H1 (cell line): ENCODE measurements at regions not wholly inside any gene's neighbourhood (a gene's known extent, or its start where the extent isn't known, plus 50 kb on each side); places are given as distances from the start of the nearest gene placed in this dataset.

Experiments
- CTCF ChIA-PET: fragments of 300-600 bp; sonication (Branson Sonifier 250); formaldehyde crosslinking; loops from one replicate; lab custom pipeline; 2021; ENCODE audit not compliant: partially characterized antibody; lab: Charles Lee
- POLR2A ChIA-PET: fragments of 300-600 bp; sonication (Branson Sonifier 250); formaldehyde crosslinking; loops from one replicate; lab custom pipeline; 2021; ENCODE audit warnings: inconsistent platforms; ENCODE audit not compliant: partially characterized antibody; lab: Charles Lee
- DNase-seq, 2 experiments: peaks; one replicate each; pipeline versions ENCODE4 v3.0.0 to v3.0.0-alpha.2; 2010 to 2022; ENCODE audit warnings: low spot score in 2 of 2, low read depth in 1 of 2, mixed read lengths in 1 of 2
- FAIRE-seq: peaks from 2 replicates; lab custom pipeline; 2011; peaks lifted over from hg19 to GRCh38; lab: Jason Lieb, UNC
- H2AFZ ChIP-seq: 2 replicates; pipeline ENCODE4 v1.8.1; 2012; ENCODE audit warnings: low read length, inconsistent platforms
- H2AK5ac ChIP-seq: 2 replicates; pipeline ENCODE4 v1.6.1; 2013; ENCODE audit warnings: low read depth, low read length
- H2BK120ac ChIP-seq: replicated peaks from 2 replicates; pipeline ENCODE3; 2013; ENCODE audit warnings: low read depth, low read length, inconsistent platforms
- H2BK12ac ChIP-seq: 2 replicates; pipeline ENCODE4 v1.6.1; 2013; ENCODE audit warnings: low read depth, low read length
- H2BK15ac ChIP-seq: 2 replicates; pipeline ENCODE4 v1.6.1; 2013; ENCODE audit warnings: low read length
- H2BK20ac ChIP-seq: 2 replicates; pipeline ENCODE4 v1.6.1; 2013; ENCODE audit warnings: low read length
- H2BK5ac ChIP-seq: 2 replicates; pipeline ENCODE4 v1.6.1; 2013; ENCODE audit warnings: low read depth, low read length
- H3K14ac ChIP-seq: 2 replicates; pipeline ENCODE4 v1.6.1; 2013; ENCODE audit warnings: inconsistent platforms; ENCODE audit not compliant: insufficient read length
- H3K18ac ChIP-seq: 2 replicates; pipeline ENCODE4 v1.6.1; 2013; ENCODE audit warnings: low read length; ENCODE audit errors: extremely low read depth
- H3K23ac ChIP-seq: 2 replicates; pipeline ENCODE4 v1.6.1; 2013; ENCODE audit warnings: inconsistent platforms; ENCODE audit not compliant: insufficient read length
- H3K23me2 ChIP-seq: 2 replicates; pipeline ENCODE4 v1.6.1; 2013; ENCODE audit warnings: low read depth, low read length
- H3K27ac ChIP-seq: 2 replicates; pipeline ENCODE4 v1.6.1; 2011; ENCODE audit warnings: low read depth, low read length, inconsistent platforms
- H3K27me3 ChIP-seq, 4 experiments: replicated peaks in 1 of 4; 1 replicate in 1 of 4; 2 replicates in 3 of 4; pipeline versions ENCODE4 v1.6.1 to v1.8.1; 2011 to 2013; ENCODE audit warnings: low read length in 3 of 4, mild to moderate bottlenecking in 3 of 4, inconsistent platforms in 2 of 4, mixed read lengths in 2 of 4, moderate library complexity in 1 of 4; ENCODE audit not compliant: control insufficient read depth in 3 of 4, insufficient read depth in 3 of 4; ENCODE audit errors: extremely low read depth in 1 of 4
- H3K36me3 ChIP-seq, 4 experiments: 2 replicates each; pipeline versions ENCODE4 v1.6.1 to v1.8.1; 2011 to 2013; ENCODE audit warnings: mild to moderate bottlenecking in 4 of 4, low read length in 3 of 4, moderate library complexity in 2 of 4, control low read depth in 1 of 4, inconsistent platforms in 1 of 4; ENCODE audit not compliant: insufficient read depth in 4 of 4, control insufficient read depth in 2 of 4
- H3K4ac ChIP-seq: replicated peaks from 2 replicates; pipeline ENCODE3; 2013; ENCODE audit warnings: low read length, low read depth, mixed read lengths, inconsistent platforms; ENCODE audit not compliant: insufficient read length
- H3K4me1 ChIP-seq, 4 experiments: replicated peaks in 1 of 4; 1 replicate in 1 of 4; 2 replicates in 3 of 4; pipeline versions ENCODE4 v1.6.1 to v1.8.1; 2011 to 2013; ENCODE audit warnings: low read length in 3 of 4, inconsistent platforms in 2 of 4, mixed read lengths in 1 of 4; ENCODE audit not compliant: insufficient read depth in 4 of 4, control insufficient read depth in 3 of 4
- H3K4me2 ChIP-seq, 2 experiments: 2 replicates each; pipeline versions ENCODE4 v1.6.1 to v1.8.1; 2011 to 2013; ENCODE audit warnings: low read depth in 2 of 2, low read length in 2 of 2, control low read depth in 1 of 2, inconsistent platforms in 1 of 2, mild to moderate bottlenecking in 1 of 2; ENCODE audit not compliant: insufficient read depth in 1 of 2
- H3K4me3 ChIP-seq, 4 experiments: fragments of 200-600, 300-600 bp in 1 of 4; sonication (generic), shearing (Covaris generic), sonication (Bioruptor Twin) in 1 of 4; 2 replicates each; pipeline versions ENCODE4 v1.5.1 to v1.8.1; 2011 to 2016; ENCODE audit warnings: low read length in 4 of 4, low read depth in 3 of 4, control low read depth in 2 of 4, inconsistent platforms in 2 of 4, mild to moderate bottlenecking in 2 of 4, mixed read lengths in 1 of 4, moderate library complexity in 1 of 4; ENCODE audit not compliant: insufficient read depth in 2 of 4; ENCODE audit errors: extremely low read depth in 1 of 4
- H3K56ac ChIP-seq: replicated peaks from 2 replicates; pipeline ENCODE3; 2013; ENCODE audit warnings: low read depth, mild to moderate bottlenecking, mixed read lengths, low read length, inconsistent platforms; ENCODE audit not compliant: insufficient read length
- H3K79me1 ChIP-seq: 2 replicates; pipeline ENCODE4 v1.6.1; 2013; ENCODE audit warnings: low read depth, low read length, control low read depth
- H3K79me2 ChIP-seq, 2 experiments: 2 replicates each; pipeline versions ENCODE4 v1.6.1 to v1.8.1; 2012 to 2013; ENCODE audit warnings: low read length in 2 of 2, mild to moderate bottlenecking in 2 of 2, inconsistent platforms in 1 of 2; ENCODE audit not compliant: insufficient read depth in 2 of 2, control insufficient read depth in 1 of 2
- H3K9ac ChIP-seq, 4 experiments: replicated peaks in 1 of 4; 1 replicate in 1 of 4; 2 replicates in 3 of 4; pipeline versions ENCODE4 v1.6.1 to v1.8.1; 2011 to 2013; ENCODE audit warnings: low read depth in 3 of 4, low read length in 3 of 4, control low read depth in 2 of 4, mild to moderate bottlenecking in 2 of 4, moderate library complexity in 2 of 4, inconsistent platforms in 1 of 4; ENCODE audit errors: extremely low read depth in 1 of 4
- H3K9me3 ChIP-seq, 2 experiments: 2 replicates each; pipeline versions ENCODE4 v1.6.1 to v1.8.1; 2012 to 2013; ENCODE audit warnings: mild to moderate bottlenecking in 2 of 2, moderate library complexity in 2 of 2, control low read depth in 1 of 2, inconsistent platforms in 1 of 2, low read depth in 1 of 2, low read length in 1 of 2, mixed read lengths in 1 of 2; ENCODE audit not compliant: insufficient read depth in 2 of 2
- H4K20me1 ChIP-seq, 2 experiments: replicated peaks in 1 of 2; 2 replicates each; pipeline versions ENCODE3 to v1.8.1; 2011 to 2013; ENCODE audit warnings: inconsistent platforms in 2 of 2, low read length in 2 of 2, mild to moderate bottlenecking in 1 of 2; ENCODE audit not compliant: insufficient read depth in 2 of 2, control insufficient read depth in 1 of 2
- H4K5ac ChIP-seq: 2 replicates; pipeline ENCODE4 v1.6.1; 2013; ENCODE audit warnings: low read length, low read depth, mixed read lengths, inconsistent platforms; ENCODE audit not compliant: insufficient read length
- H4K8ac ChIP-seq: 2 replicates; pipeline ENCODE4 v1.8.0; 2013; ENCODE audit warnings: mild to moderate bottlenecking, moderate library complexity, low read length, inconsistent platforms; ENCODE audit not compliant: insufficient read depth; ENCODE audit errors: extremely low read depth
- H4K91ac ChIP-seq: replicated peaks from 2 replicates; pipeline ENCODE3; 2013; ENCODE audit warnings: low read length, mixed read lengths, inconsistent platforms; ENCODE audit not compliant: insufficient read length
- BACH1 ChIP-seq: IDR thresholded peaks from 2 replicates; pipeline ENCODE4 v1.6.1; 2012; ENCODE audit warnings: low read length, improper control_type of control experiment
- CBX5 ChIP-seq: fragments of 300-800, 300-1000 bp; sonication (generic); IDR thresholded peaks from 2 replicates; pipeline ENCODE4 v1.7.1; 2016; ENCODE audit warnings: antibody characterized with exemption, low read length, low read depth
- E2F6 ChIP-seq: IDR thresholded peaks from 2 replicates; pipeline ENCODE4 v1.6.1; 2012; ENCODE audit warnings: inconsistent platforms
- FOSL1 ChIP-seq: IDR thresholded peaks from 2 replicates; pipeline ENCODE4 v1.6.1; 2011; ENCODE audit warnings: mild to moderate bottlenecking, low read depth, low read length, moderate library complexity; ENCODE audit not compliant: insufficient read depth
- MAFK ChIP-seq: IDR thresholded peaks from 2 replicates; pipeline ENCODE4 v1.6.1; 2012; ENCODE audit warnings: low read depth, mild to moderate bottlenecking, improper control_type of control experiment, low read length
- POLR2A ChIP-seq, 2 experiments: IDR thresholded peaks; 1 replicate in 1 of 2; 2 replicates in 1 of 2; pipeline ENCODE4 v1.6.1; 2011; ENCODE audit warnings: low read depth in 2 of 2, low read length in 2 of 2, mild to moderate bottlenecking in 2 of 2; ENCODE audit errors: control extremely low read depth in 1 of 2
- RBBP5 ChIP-seq: IDR thresholded peaks from 2 replicates; pipeline ENCODE4 v1.7.1; 2012; ENCODE audit warnings: low read depth, mild to moderate bottlenecking, inconsistent platforms, low read length, moderate library complexity, borderline replicate concordance
- RXRA ChIP-seq: IDR thresholded peaks from 2 replicates; pipeline ENCODE4 v1.6.1; 2011; ENCODE audit warnings: low read depth, mild to moderate bottlenecking, low read length, moderate library complexity; ENCODE audit not compliant: insufficient read depth
- SIRT6 ChIP-seq: IDR thresholded peaks from one replicate; pipeline ENCODE4 v1.7.1; 2012; ENCODE audit warnings: low read length, inconsistent platforms
- SP1 ChIP-seq: IDR thresholded peaks from 2 replicates; pipeline ENCODE4 v1.6.1; 2011; ENCODE audit warnings: low read depth, low read length
- SUZ12 ChIP-seq: fragments of 200-600 bp; sonication (generic); IDR thresholded peaks from 2 replicates; pipeline ENCODE4 v1.6.1; 2012; ENCODE audit warnings: mild to moderate bottlenecking, inconsistent platforms, low read length, moderate library complexity, mixed read lengths
- TAF1 ChIP-seq: IDR thresholded peaks from 2 replicates; pipeline ENCODE4 v1.6.1; 2011; ENCODE audit warnings: mild to moderate bottlenecking, low read depth, low read length
- TEAD4 ChIP-seq: IDR thresholded peaks from 2 replicates; pipeline ENCODE4 v1.6.1; 2012; ENCODE audit warnings: low read depth, low read length, inconsistent platforms, mixed read lengths
- USF2 ChIP-seq: IDR thresholded peaks from 2 replicates; pipeline ENCODE4 v1.6.1; 2011; ENCODE audit warnings: low read length, improper control_type of control experiment
- YY1 ChIP-seq: IDR thresholded peaks from 2 replicates; pipeline ENCODE4 v1.6.1; 2011; ENCODE audit warnings: low read depth, mild to moderate bottlenecking, low read length
- WGBS, 2 experiments: shearing (Covaris generic) in 1 of 2; methylation state at CpG; one replicate each; pipeline versions ENCODE4 v1.1.6 to v1.1.7; 2013 to 2015; ENCODE audit warnings: low lambda C conversion rate in 2 of 2, mixed read lengths in 2 of 2, inconsistent platforms in 1 of 2, low coverage in 1 of 2, missing lambda C conversion rate in 1 of 2; ENCODE audit not compliant: insufficient replicate concordance in 2 of 2, insufficient coverage in 1 of 2, insufficient read length in 1 of 2; ENCODE audit errors: extremely low coverage in 1 of 2, missing lambda C conversion rate in 1 of 2; 5-methylcytosine and 5-hydroxymethylcytosine counted together

- WGBS, 2 experiments, result 100% methylated on average over 1 of the region's 1 CpG; no CpG with 5 or more reads in 1 of the 2 experiments
- no peak for DNase-seq
- Histone ChIP-seq H3K79me1 (no peaks in the 10 kb centered on the region), H2AFZ (no peak overlapping the region), H4K91ac (no peak overlapping the region), H3K79me2 (no peaks in the 10 kb centered on the region), H3K23me2 (no peaks in the 10 kb centered on the region), H3K23ac (no peak overlapping the region), H2BK120ac (no peak overlapping the region), H4K5ac (no peak overlapping the region), H2BK12ac (no peak overlapping the region), H2BK15ac (no peak overlapping the region), H3K4me2 (no peak overlapping the region), H4K20me1 (no peaks in the 10 kb centered on the region), H2BK20ac (no peak overlapping the region), H3K18ac (no peak overlapping the region), H3K4me1 (no peaks in the 10 kb centered on the region), H3K4ac (no peak overlapping the region), H3K27ac (no peak overlapping the region), H3K4me3 (no peak overlapping the region), H3K9ac (no peak overlapping the region), H2AK5ac (no peak overlapping the region), H3K27me3 (no peaks in the 10 kb centered on the region), H3K56ac (no peak overlapping the region), H3K36me3 (no peaks in the 10 kb centered on the region), H2BK5ac (no peak overlapping the region), H3K9me3 (no peaks in the 10 kb centered on the region), H3K14ac (no peak overlapping the region), H4K8ac (no peak overlapping the region)
- ChIA-PET POLR2A (no interaction called here), CTCF (no interaction called here)
- TF ChIP-seq BACH1 (no peak), E2F6 (no peak), YY1 (no peak), RBBP5 (no peak), MAFK (no peak), USF2 (no peak), TEAD4 (no peak), POLR2A (IDR thresholded peaks at IDR 0.05; ENCODE audit: control extremely low read depth in 1 of 2, low read depth in 2 of 2, low read length in 2 of 2) (no peak), RXRA (no peak), SP1 (no peak), SIRT6 (no peak), SUZ12 (no peak), TAF1 (no peak), CBX5 (no peak), FOSL1 (no peak)
- FAIRE-seq, result no peak
Measured at GRCh38 chr4:45302828-45303227, 576.5 kb upstream of the GNPDA2 start.
